Esophagus (tissue), 2 donors: ENCODE measurements at regions not wholly inside any gene's neighbourhood (a gene's known extent, or its start where the extent isn't known, plus 50 kb on each side); places are given as distances from the start of the nearest gene placed in this dataset.

Experiments used
- H3K27ac ChIP-seq, 2 donors: one replicate each; pipeline ENCODE4 v1.5.1; 2013; ENCODE audit warnings: low read depth in 2 of 2, mild to moderate bottlenecking in 2 of 2, inconsistent platforms in 1 of 2, low read length in 1 of 2, moderate library complexity in 1 of 2
- H3K27me3 ChIP-seq, 2 donors: one replicate each; pipeline ENCODE4 v1.6.1; 2013; ENCODE audit warnings: low read length in 2 of 2, control low read depth in 1 of 2, mild to moderate bottlenecking in 1 of 2; ENCODE audit not compliant: insufficient read depth in 2 of 2, control insufficient read depth in 1 of 2
- H3K36me3 ChIP-seq, 2 donors: one replicate each; pipeline ENCODE4 v1.6.1; 2013; ENCODE audit warnings: low read length in 1 of 2; ENCODE audit not compliant: control insufficient read depth in 2 of 2, insufficient read depth in 2 of 2
- H3K4me1 ChIP-seq, 2 donors: one replicate each; pipeline ENCODE4 v1.6.1; 2013; ENCODE audit warnings: low read length in 1 of 2; ENCODE audit not compliant: control insufficient read depth in 2 of 2, insufficient read depth in 2 of 2
- H3K4me3 ChIP-seq, 2 donors: one replicate each; pipeline ENCODE4 v1.5.1; 2013; ENCODE audit warnings: low read length in 2 of 2, mild to moderate bottlenecking in 2 of 2, low read depth in 1 of 2, moderate library complexity in 1 of 2
- H3K9me3 ChIP-seq, 2 donors: one replicate each; pipeline ENCODE4 v1.6.1; 2013; ENCODE audit warnings: mild to moderate bottlenecking in 2 of 2, low read depth in 1 of 2, low read length in 1 of 2, moderate library complexity in 1 of 2; ENCODE audit not compliant: control insufficient read depth in 2 of 2, insufficient read depth in 1 of 2
- WGBS, 2 donors: extraction: QIAGEN DNeasy Blood & Tissue Kit; methylation state at CpG; one replicate each; pipeline ENCODE4 v1.1.7; 2013; 5-methylcytosine and 5-hydroxymethylcytosine counted together
- donor health status: healthy with polysubstance abuse.
- donor health status: Bipolar disorder and iron deficiency.

- Histone ChIP-seq H3K27me3 (no peaks in the 10 kb centered on the region), H3K4me3 (no peak overlapping the region), H3K4me1 (no peaks in the 10 kb centered on the region), H3K27ac (no peak overlapping the region), H3K9me3 (no peaks in the 10 kb centered on the region), H3K36me3 (no peaks in the 10 kb centered on the region)
- 65 to 72% methylated on average over 3 of the region's 3 CpGs for WGBS, 2 donors
These were observed 77.3 kb upstream of the ATP2B2 start for GRCh38 chr3:10582733-10583132.

DNA sequence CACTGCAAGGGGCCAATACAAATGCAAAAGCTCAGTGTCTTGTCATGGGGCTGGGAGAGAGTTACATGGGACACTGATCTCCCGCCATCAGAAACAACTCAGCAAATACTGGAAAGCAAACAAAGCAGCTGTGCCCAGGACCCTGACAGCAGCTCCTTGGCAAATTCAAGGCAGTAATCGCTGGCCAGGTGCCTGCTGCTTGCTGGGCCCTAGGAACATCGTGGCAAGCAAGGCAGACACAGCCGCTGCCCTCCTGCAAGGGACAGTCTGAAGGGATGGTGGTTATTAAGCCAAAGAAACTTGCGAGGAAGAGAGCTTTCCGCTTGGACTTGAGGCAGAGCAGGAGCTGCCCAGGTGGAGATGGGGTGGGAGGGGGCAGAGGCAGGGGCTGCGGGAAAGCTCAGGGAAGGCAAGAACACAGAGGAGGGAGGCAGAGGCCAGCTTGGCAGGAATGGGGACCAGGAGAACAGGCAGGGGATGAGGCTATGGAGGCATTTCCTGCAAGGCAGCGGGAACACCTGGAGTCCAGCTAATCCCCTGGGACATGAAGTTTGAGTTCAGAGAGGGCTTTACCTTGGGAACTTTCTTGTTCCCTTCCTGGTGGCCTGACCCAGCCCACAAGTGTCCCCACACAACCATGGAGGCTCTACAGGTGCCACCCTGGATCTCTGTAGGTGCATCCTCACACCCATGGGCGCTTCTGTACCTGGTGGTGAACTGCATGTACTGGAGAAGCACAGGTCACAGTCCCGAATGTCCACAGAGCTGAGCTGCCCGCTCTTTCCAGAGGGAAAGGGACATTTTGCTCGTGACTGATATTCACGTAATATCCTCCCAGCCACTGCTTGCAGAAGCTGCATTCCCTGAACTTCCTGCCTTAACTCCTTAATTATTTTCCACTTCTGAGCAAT is 78.7 kb upstream of the ATP2B2 start:
- Histone ChIP-seq H3K4me1 (no peaks in the 10 kb centered on the region), H3K27ac (no peak overlapping the region), H3K4me3 (no peak overlapping the region), H3K9me3 (no peaks in the 10 kb centered on the region), H3K27me3 (no peaks in the 10 kb centered on the region), H3K36me3 (no peaks in the 10 kb centered on the region)
- 57 to 59% methylated on average over 13 of the region's 13 CpGs for WGBS, 2 donors

GRCh38 chr3:10585945-10586344 is 80.6 kb upstream of the ATP2B2 start:
- no peaks in the 10 kb centered on the region for H3K9me3 ChIP-seq
- H3K4me3 ChIP-seq, result no peak overlapping the region
- no peak overlapping the region for H3K27ac ChIP-seq
- no peaks in the 10 kb centered on the region for H3K36me3 ChIP-seq
- 45 to 52% methylated on average over 1 of the region's 1 CpG for WGBS, 2 donors
- no peaks in the 10 kb centered on the region for H3K27me3 ChIP-seq
- no peaks in the 10 kb centered on the region for H3K4me1 ChIP-seq

- Histone ChIP-seq H3K4me1 (no peaks in the 10 kb centered on the region), H3K27ac (no peak overlapping the region), H3K27me3 (peaks cover 0 to 3% of the 10 kb centered on the region in 2 donors), H3K4me3 (no peak overlapping the region), H3K36me3 (no peaks in the 10 kb centered on the region), H3K9me3 (peaks cover 0 to 4% of the 10 kb centered on the region in 2 donors)
- 14 to 20% methylated on average over 8 of the region's 8 CpGs for WGBS, 2 donors
These were observed 89.5 kb upstream of the ATP2B2 start for GRCh38 chr3:10594915-10595314.

GRCh38 chr3:10596746-10597448 is 91.5 kb upstream of the ATP2B2 start:
- no peak overlapping the region for H3K27ac ChIP-seq
- no peaks in the 10 kb centered on the region for H3K4me1 ChIP-seq
- peaks cover 0 to 4% of the 10 kb centered on the region in 2 donors for H3K9me3 ChIP-seq
- H3K36me3 ChIP-seq, result no peaks in the 10 kb centered on the region
- 77 to 81% methylated on average over 13 of the region's 13 CpGs for WGBS, 2 donors
- H3K4me3 ChIP-seq, result no peak overlapping the region
- H3K27me3 ChIP-seq, result peaks cover 0 to 3% of the 10 kb centered on the region in 2 donors

- Histone ChIP-seq H3K27ac (no peak overlapping the region), H3K36me3 (no peaks in the 10 kb centered on the region), H3K27me3 (peaks cover 0 to 3% of the 10 kb centered on the region in 2 donors), H3K9me3 (peaks cover 0 to 4% of the 10 kb centered on the region in 2 donors), H3K4me1 (no peaks in the 10 kb centered on the region), H3K4me3 (no peak overlapping the region)
- 46 to 47% methylated on average over 4 of the region's 4 CpGs for WGBS, 2 donors
These were observed 92.3 kb upstream of the ATP2B2 start for GRCh38 chr3:10597733-10598132.

DNA sequence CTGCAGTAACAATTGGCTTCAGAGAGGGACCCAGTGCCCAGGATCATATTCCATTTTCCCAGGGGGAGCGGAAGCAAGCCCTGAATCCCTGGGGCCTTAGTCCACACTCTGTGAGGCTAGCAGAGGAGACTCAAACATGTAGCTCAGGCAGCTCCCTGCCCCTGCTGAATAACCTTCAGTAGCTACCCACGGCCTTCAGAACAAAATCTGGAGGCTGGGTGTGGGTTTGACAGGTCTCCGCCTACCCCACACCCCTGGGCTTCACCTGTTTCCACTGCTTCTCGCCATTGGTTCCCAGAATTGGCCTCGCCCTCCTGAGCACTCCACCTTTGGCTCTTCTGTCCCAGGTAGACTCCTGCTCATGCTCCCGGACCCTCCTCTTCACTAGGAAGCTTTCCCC is 93.6 kb upstream of the ATP2B2 start:
- Histone ChIP-seq H3K27me3 (peaks cover 0 to 3% of the 10 kb centered on the region in 2 donors), H3K4me3 (no peak overlapping the region), H3K9me3 (peaks cover 0 to 4% of the 10 kb centered on the region in 2 donors), H3K27ac (no peak overlapping the region), H3K36me3 (no peaks in the 10 kb centered on the region), H3K4me1 (no peaks in the 10 kb centered on the region)
- WGBS, 2 donors, result 68 to 72% methylated on average over 6 of the region's 6 CpGs

DNA sequence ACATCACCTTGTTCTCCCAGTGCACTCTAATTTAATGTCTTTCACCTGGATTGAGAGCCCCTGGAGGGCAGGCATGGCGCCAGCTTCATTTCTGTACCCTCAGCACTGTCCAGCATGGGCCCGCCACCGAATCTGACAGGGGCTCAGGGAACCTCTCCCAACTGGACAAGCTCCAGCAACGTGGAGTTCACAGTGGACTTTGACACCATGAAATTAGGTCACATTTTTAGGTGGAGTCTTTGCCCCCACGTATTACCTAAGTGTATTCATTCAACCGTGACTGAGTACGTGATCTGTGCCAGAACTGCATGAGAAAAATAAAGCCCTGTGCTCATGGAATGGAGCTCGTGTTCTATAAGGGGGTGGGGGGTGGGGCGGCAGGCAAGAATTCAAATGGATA is 94.1 kb upstream of the ATP2B2 start:
- H3K4me1 ChIP-seq, result no peaks in the 10 kb centered on the region
- H3K27me3 ChIP-seq, result peaks cover 0 to 3% of the 10 kb centered on the region in 2 donors
- H3K27ac ChIP-seq, result no peak overlapping the region
- WGBS, 2 donors, result 52 to 58% methylated on average over 9 of the region's 9 CpGs
- no peak overlapping the region for H3K4me3 ChIP-seq
- H3K9me3 ChIP-seq, result peaks cover 0 to 4% of the 10 kb centered on the region in 2 donors
- no peaks in the 10 kb centered on the region for H3K36me3 ChIP-seq

DNA sequence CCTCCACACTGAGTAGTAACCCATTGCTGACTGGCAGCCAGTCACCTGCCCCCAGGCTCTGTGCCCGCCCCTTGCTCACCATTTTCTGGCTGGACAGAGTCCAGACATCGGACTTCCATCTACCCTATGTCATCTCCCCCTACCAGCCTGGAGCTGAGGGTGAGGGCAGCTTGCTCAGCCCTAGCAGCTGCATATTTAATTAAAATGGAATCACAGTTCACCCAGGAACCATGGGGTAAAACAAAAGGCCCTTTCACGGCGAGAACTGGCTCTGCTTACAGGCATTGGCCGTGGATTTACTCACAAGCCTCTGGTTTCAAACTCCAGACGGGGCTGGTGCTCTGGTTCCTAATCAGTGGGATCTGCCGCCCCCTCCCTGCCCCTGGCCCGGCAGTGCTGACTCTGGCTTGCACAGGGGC is 94.9 kb upstream of the ATP2B2 start:
- H3K27ac ChIP-seq, result no peak overlapping the region
- 38 to 39% methylated on average over 8 of the region's 8 CpGs for WGBS, 2 donors
- H3K4me3 ChIP-seq, result no peak overlapping the region
- peaks cover 0 to 3% of the 10 kb centered on the region in 2 donors for H3K27me3 ChIP-seq
- H3K36me3 ChIP-seq, result no peaks in the 10 kb centered on the region
- peaks cover 0 to 4% of the 10 kb centered on the region in 2 donors for H3K9me3 ChIP-seq
- no peaks in the 10 kb centered on the region for H3K4me1 ChIP-seq
